ENCODE measurements at regions not wholly inside any gene's neighbourhood (a gene's known extent, or its start where the extent isn't known, plus 50 kb on each side); places are given as distances from the start of the nearest gene placed in this dataset.

GRCh38 chr14:59046746-59047145, 141.7 kb upstream of the DAAM1 start:
- Histone ChIP-seq H3K56ac (replicated peaks; ENCODE audit: insufficient read length, low read depth, low read length) (no peak overlapping the region), H4K91ac (replicated peaks; ENCODE audit: insufficient read length, low read length) (no peak overlapping the region), H4K20me1 (replicated peaks in 1 of 2; ENCODE audit: control insufficient read depth in 1 of 2, insufficient read depth in 2 of 2, low read length in 2 of 2) (no peaks in the 10 kb centered on the region), H3K18ac (ENCODE audit: extremely low read depth, low read length) (no peak overlapping the region), H3K14ac (ENCODE audit: insufficient read length) (no peak overlapping the region), H3K9ac (replicated peaks in 1 of 4; ENCODE audit: extremely low read depth in 1 of 4, low read depth in 3 of 4, low read length in 3 of 4) (no peak overlapping the region), H3K9me3 (ENCODE audit: insufficient read depth in 2 of 2, low read depth in 1 of 2, low read length in 1 of 2) (no peaks in the 10 kb centered on the region), H3K27ac (ENCODE audit: low read depth, low read length) (no peak overlapping the region), H2AK5ac (ENCODE audit: low read depth, low read length) (no peak overlapping the region), H4K8ac (ENCODE audit: extremely low read depth, insufficient read depth, low read length) (no peak overlapping the region), H2BK12ac (ENCODE audit: low read depth, low read length) (no peak overlapping the region), H4K5ac (ENCODE audit: insufficient read length, low read depth, low read length) (no peak overlapping the region), H3K23me2 (ENCODE audit: low read depth, low read length) (no peaks in the 10 kb centered on the region), H3K79me1 (ENCODE audit: low read depth, low read length) (no peaks in the 10 kb centered on the region), H2BK15ac (ENCODE audit: low read length) (no peak overlapping the region), H3K4me2 (ENCODE audit: insufficient read depth in 1 of 2, low read depth in 2 of 2, low read length in 2 of 2) (no peak overlapping the region), H3K4me1 (replicated peaks in 1 of 4; ENCODE audit: control insufficient read depth in 3 of 4, insufficient read depth in 4 of 4, low read length in 3 of 4) (no peaks in the 10 kb centered on the region), H2BK5ac (ENCODE audit: low read depth, low read length) (no peak overlapping the region), H3K27me3 (replicated peaks in 1 of 4; ENCODE audit: control insufficient read depth in 3 of 4, extremely low read depth in 1 of 4, insufficient read depth in 3 of 4, low read length in 3 of 4) (no peaks in the 10 kb centered on the region), H3K4ac (replicated peaks; ENCODE audit: insufficient read length, low read depth, low read length) (no peak overlapping the region), H3K4me3 (ENCODE audit: extremely low read depth in 1 of 4, insufficient read depth in 2 of 4, low read depth in 3 of 4, low read length in 4 of 4) (no peak overlapping the region), H2AFZ (ENCODE audit: low read length) (no peak overlapping the region), H2BK120ac (replicated peaks; ENCODE audit: low read depth, low read length) (no peak overlapping the region), H3K36me3 (ENCODE audit: control insufficient read depth in 2 of 4, insufficient read depth in 4 of 4, low read length in 3 of 4) (no peaks in the 10 kb centered on the region), H2BK20ac (ENCODE audit: low read length) (no peak overlapping the region), H3K23ac (ENCODE audit: insufficient read length) (no peak overlapping the region), H3K79me2 (ENCODE audit: control insufficient read depth in 1 of 2, insufficient read depth in 2 of 2, low read length in 2 of 2) (no peaks in the 10 kb centered on the region)
- POLR2A ChIA-PET (ENCODE audit: partially characterized antibody): no interaction called here
- 71% methylated on average over 2 of the region's 2 CpGs; no CpG with 5 or more reads in 1 of the 2 experiments for WGBS, 2 experiments (ENCODE audit: extremely low coverage in 1 of 2, insufficient coverage in 1 of 2, insufficient read length in 1 of 2, insufficient replicate concordance in 2 of 2, low coverage in 1 of 2, low lambda C conversion rate in 2 of 2, missing lambda C conversion rate in 1 of 2)
- no peak for FAIRE-seq
- CTCF ChIA-PET (ENCODE audit: partially characterized antibody): interaction anchor here (1.1 to 1.6 kb wide), 2 partner anchors 9 to 546 kb away, joined by 3 to 6 read pairs; no protein-coding TSS in a partner anchor
- DNase-seq (ENCODE audit: low read depth in 1 of 2, low spot score in 2 of 2): no peak
- no peak for TF ChIP-seq TAF1 (IDR thresholded peaks at IDR 0.05; ENCODE audit: low read depth, low read length)
- no peak for TF ChIP-seq CREB1 (IDR thresholded peaks at IDR 0.05)
- TF ChIP-seq RNF2 (IDR thresholded peaks at IDR 0.05; ENCODE audit: borderline replicate concordance, low read depth, low read length, missing control alignments, poor library complexity, severe bottlenecking): no peak
- no peak for TF ChIP-seq EP300 (IDR thresholded peaks at IDR 0.05; ENCODE audit: borderline replicate concordance in 1 of 2, low read depth in 2 of 2, low read length in 2 of 2)
- TF ChIP-seq PHF8 (conservative IDR thresholded peaks at IDR 0.05; ENCODE audit: low read depth, low read length): no peak
- TF ChIP-seq CBX5 (IDR thresholded peaks at IDR 0.05; ENCODE audit: low read depth, low read length): no peak
- no peak for TF ChIP-seq HDAC6 (IDR thresholded peaks at IDR 0.05; ENCODE audit: low read depth, low read length)
- TF ChIP-seq E2F6 (IDR thresholded peaks at IDR 0.05): no peak
- no peak for TF ChIP-seq GTF2F1 (IDR thresholded peaks at IDR 0.05; ENCODE audit: borderline replicate concordance, low read depth, low read length)
- no peak for TF ChIP-seq CTCF (IDR thresholded peaks at IDR 0.05; ENCODE audit: control extremely low read depth in 1 of 3, insufficient read depth in 1 of 3, low read depth in 1 of 3, low read length in 3 of 3)
- no peak for TF ChIP-seq SUZ12 (IDR thresholded peaks at IDR 0.05; ENCODE audit: low read length)
